Stomach (tissue), 4 donors: ENCODE measurements at regions not wholly inside any gene's neighbourhood (a gene's known extent, or its start where the extent isn't known, plus 50 kb on each side); places are given as distances from the start of the nearest gene placed in this dataset.

Experiments used
- CTCF ChIP-seq, 7 experiments: fragments of 450-650 bp in 4 of 7; fragments of 200-600 bp in 3 of 7; sonication (generic) in 3 of 7; IDR thresholded peaks; one replicate each; pipeline ENCODE4 v1.5.1; 2016 to 2019; ENCODE audit warnings: antibody characterized with exemption in 7 of 7, control low read depth in 2 of 7, mild to moderate bottlenecking in 1 of 7
- EP300 ChIP-seq: sonication (generic); formaldehyde crosslinking; IDR thresholded peaks from one replicate; pipeline ENCODE4 v1.6.1; 2017; ENCODE audit warnings: antibody characterized with exemption
- POLR2A ChIP-seq, 4 donors: fragments of 450-650 bp; IDR thresholded peaks; one replicate each; pipeline ENCODE4 v1.6.1; 2016; ENCODE audit warnings: antibody characterized with exemption in 4 of 4, control low read depth in 2 of 4, mild to moderate bottlenecking in 1 of 4, moderate library complexity in 1 of 4
- POLR2AphosphoS5 ChIP-seq, 3 donors: sonication (generic); formaldehyde crosslinking; IDR thresholded peaks; one replicate each; pipeline ENCODE4 v1.6.1; 2016; ENCODE audit warnings: antibody characterized with exemption in 3 of 3

- TF ChIP-seq EP300: no peak
- TF ChIP-seq POLR2A (IDR thresholded peaks at IDR 0.05): no peak
- no peak for TF ChIP-seq CTCF (IDR thresholded peaks at IDR 0.05)
- TF ChIP-seq POLR2AphosphoS5 (IDR thresholded peaks at IDR 0.05): no peak
Measured at GRCh38 chr19:46945694-46946489, 73.7 kb upstream of the NPAS1 start.
